NAMALWA (cell line): ENCODE measurements at regions not wholly inside any gene's neighbourhood (a gene's known extent, or its start where the extent isn't known, plus 50 kb on each side); places are given as distances from the start of the nearest gene placed in this dataset.

Experiments
- DNase-seq: peaks from one replicate; pipeline ENCODE4 v3.0.0-alpha.2; 2015; ENCODE audit warnings: low spot score

GRCh38 chr14:21735639-21736307, 62.2 kb upstream of the OR4E1 start:
- DNase-seq = no peak

GRCh38 chr14:21735200-21735599, 61.6 kb upstream of the OR4E1 start:
- DNase-seq = no peak

- DNase-seq = peak; percentile 78
Measured at GRCh38 chr14:21734457-21735074, 60.9 kb upstream of the OR4E1 start.

GRCh38 chr14:21729703-21730233, 56.1 kb upstream of the OR4E1 start:
- no peak for DNase-seq

- DNase-seq = no peak
Measured at GRCh38 chr14:21725250-21725649, 51.6 kb upstream of the OR4E1 start.

GRCh38 chr14:21724090-21724973, 50.7 kb upstream of the OR4E1 start:
- DNase-seq = no peak

GRCh38 chr14:21723431-21724045, 49.9 kb upstream of the OR4E1 start:
- peak; percentile 48 for DNase-seq
